ENCODE measurements at regions not wholly inside any gene's neighbourhood (a gene's known extent, or its start where the extent isn't known, plus 50 kb on each side); places are given as distances from the start of the nearest gene placed in this dataset.

DNA sequence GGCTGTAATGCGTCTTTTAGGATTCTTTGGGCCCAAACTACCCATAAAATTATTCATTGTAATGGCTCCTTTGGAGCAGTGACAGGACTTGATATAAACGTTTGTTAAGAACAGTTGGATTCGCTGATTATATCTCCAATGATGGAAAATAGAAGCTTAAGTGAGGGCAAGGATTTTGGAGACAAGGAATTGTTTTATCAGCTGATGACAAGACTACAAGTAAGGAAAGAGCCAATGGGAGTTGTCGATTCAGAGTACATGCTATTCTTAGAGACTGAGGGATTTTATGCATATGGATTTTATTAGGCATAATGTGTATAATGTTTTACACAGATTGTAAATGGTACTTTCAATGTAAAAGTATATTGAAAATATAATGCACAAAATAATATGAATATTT, 425.5 kb upstream of the RIOK2 start:
- Histone ChIP-seq H3K9me1 (ENCODE audit: insufficient read depth, low read length) (no peaks in the 10 kb centered on the region), H3K9me3 (ENCODE audit: control insufficient read depth, insufficient read depth, low read length) (no peaks in the 10 kb centered on the region), H4K5ac (ENCODE audit: low read depth, low read length) (no peak overlapping the region), H4K8ac (ENCODE audit: low read depth in 2 of 2, low read length in 2 of 2) (no peak overlapping the region), H2AK5ac (ENCODE audit: low read depth, low read length) (no peak overlapping the region), H4K20me1 (ENCODE audit: insufficient read depth, low read length) (no peaks in the 10 kb centered on the region), H3K18ac (ENCODE audit: low read depth, low read length) (no peak overlapping the region), H3K79me1 (ENCODE audit: low read depth in 1 of 2, low read length in 2 of 2) (no peaks in the 10 kb centered on the region), H3K14ac (replicated peaks; ENCODE audit: low read depth, low read length) (no peak overlapping the region), H3K4me1 (ENCODE audit: control insufficient read depth, insufficient read depth, low read length) (no peaks in the 10 kb centered on the region), H2BK15ac (ENCODE audit: low read depth, low read length) (no peak overlapping the region), H2AFZ (replicated peaks; ENCODE audit: low read length, poor library complexity) (no peak overlapping the region), H3K9ac (ENCODE audit: low read depth, low read length) (no peak overlapping the region), H3K4me3 (ENCODE audit: insufficient read depth, low read depth, low read length) (no peak overlapping the region), H3K4ac (ENCODE audit: low read depth, low read length) (no peak overlapping the region), H2AK9ac (replicated peaks; ENCODE audit: low read depth, low read length, poor library complexity) (no peak overlapping the region), H2BK20ac (ENCODE audit: low read depth, low read length) (no peak overlapping the region), H2BK5ac (ENCODE audit: low read depth, low read length, poor library complexity, severe bottlenecking) (no peak overlapping the region), H4K91ac (ENCODE audit: insufficient read depth, low read depth, low read length) (no peak overlapping the region), H3K27ac (ENCODE audit: insufficient read depth, low read length) (no peak overlapping the region), H3K23ac (ENCODE audit: low read depth, low read length) (no peak overlapping the region), H3K27me3 (ENCODE audit: control insufficient read depth, insufficient read depth, low read length) (no peaks in the 10 kb centered on the region), H3K56ac (ENCODE audit: extremely low read depth, insufficient read depth, low read length) (no peak overlapping the region), H3K4me2 (ENCODE audit: low read depth, low read length) (no peak overlapping the region), H2BK120ac (ENCODE audit: low read depth, low read length) (no peak overlapping the region), H3K36me3 (ENCODE audit: control insufficient read depth, insufficient read depth, low read length) (no peaks in the 10 kb centered on the region)
- BruUV-seq (replicated peaks) = no TSS peak
- no peak for DNase-seq
- ChIA-PET CTCF (interaction anchor here (0.8 kb wide), 1 partner anchor 13 kb away, joined by 3 read pairs; no protein-coding TSS in a partner anchor), POLR2A (ENCODE audit: unreplicated experiment) (no interaction called here)
- no CpG with 5 or more reads among the region's 4 CpGs for WGBS, 2 experiments (ENCODE audit: extremely low coverage in 2 of 2, insufficient read length in 1 of 2)
- no peak for ATAC-seq (ENCODE audit: low read depth)
- in situ Hi-C loops (cut with MboI; ENCODE audit: low sequenced_read_pairs) (no loop called here), dilution Hi-C loops (cut with HindIII; ENCODE audit: low sequenced_read_pairs, unreplicated experiment) (no loop called here), intact Hi-C loops (cut with micrococcal nuclease) (no loop called here)
- TF ChIP-seq MAZ (IDR thresholded peaks at IDR 0.05; ENCODE audit: borderline replicate concordance, low read depth, low read length) = no peak
- no peak for TF ChIP-seq MAFK (IDR thresholded peaks at IDR 0.05; ENCODE audit: low read depth, low read length)
- no peak for TF ChIP-seq RFX5 (IDR thresholded peaks at IDR 0.05; ENCODE audit: low read depth, low read length)
- no peak for TF ChIP-seq RAD21 (IDR thresholded peaks at IDR 0.05; ENCODE audit: low read length)
- no peak for TF ChIP-seq SMC3 (IDR thresholded peaks at IDR 0.05; ENCODE audit: low read depth, low read length)
- TF ChIP-seq, protein P1, sequence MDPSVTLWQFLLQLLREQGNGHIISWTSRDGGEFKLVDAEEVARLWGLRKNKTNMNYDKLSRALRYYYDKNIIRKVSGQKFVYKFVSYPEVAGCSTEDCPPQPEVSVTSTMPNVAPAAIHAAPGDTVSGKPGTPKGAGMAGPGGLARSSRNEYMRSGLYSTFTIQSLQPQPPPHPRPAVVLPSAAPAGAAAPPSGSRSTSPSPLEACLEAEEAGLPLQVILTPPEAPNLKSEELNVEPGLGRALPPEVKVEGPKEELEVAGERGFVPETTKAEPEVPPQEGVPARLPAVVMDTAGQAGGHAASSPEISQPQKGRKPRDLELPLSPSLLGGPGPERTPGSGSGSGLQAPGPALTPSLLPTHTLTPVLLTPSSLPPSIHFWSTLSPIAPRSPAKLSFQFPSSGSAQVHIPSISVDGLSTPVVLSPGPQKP (IDR thresholded peaks at IDR 0.05; ENCODE audit: borderline replicate concordance, low read depth, low read length) = no peak
- TF ChIP-seq RCOR1 (IDR thresholded peaks at IDR 0.05; ENCODE audit: insufficient replicate concordance, low read length) = no peak
- no peak for TF ChIP-seq FOS (IDR thresholded peaks at IDR 0.05; ENCODE audit: low read depth, low read length)
